SK-N-SH (cell line): ENCODE measurements at regions not wholly inside any gene's neighbourhood (a gene's known extent, or its start where the extent isn't known, plus 50 kb on each side); places are given as distances from the start of the nearest gene placed in this dataset.

ENCODE experiments used
- CTCF ChIA-PET: fragments of 300-600, 350-600 bp; formaldehyde crosslinking; extraction: SDS; loops from one replicate; lab custom pipeline; 2021; lab: Yijun Ruan, JAX
- POLR2A ChIA-PET: fragments of 350-600 bp; sonication (Branson Sonifier 250); formaldehyde crosslinking; extraction: SDS; loops from one replicate; lab custom pipeline; 2020; ENCODE audit warnings: antibody characterized with exemption, inconsistent platforms; lab: Yijun Ruan, JAX
- DNase-seq: peaks from one replicate; pipeline ENCODE4 v3.0.0; 2012
- H2AFZ ChIP-seq: fragments of 200-600 bp; sonication (generic); 2 replicates; pipeline ENCODE4 v1.8.1; 2016; ENCODE audit warnings: antibody characterized with exemption, mild to moderate bottlenecking, low read depth
- H3F3A ChIP-seq: fragments of 200-600 bp; sonication (generic); replicated peaks from 2 replicates; pipeline ENCODE3; 2016; ENCODE audit warnings: antibody characterized with exemption, mild to moderate bottlenecking; ENCODE audit not compliant: insufficient read depth
- H3K27ac ChIP-seq, 2 experiments: fragments of 200-500 bp in 1 of 2; fragments of 200-600 bp in 1 of 2; sonication (Bioruptor generic) in 1 of 2; sonication (generic), shearing (Covaris generic) in 1 of 2; 2 replicates each; pipeline versions ENCODE4 v1.5.1 to v1.6.1; 2014 to 2016; ENCODE audit warnings: low read depth in 2 of 2, inconsistent platforms in 1 of 2, low read length in 1 of 2, mild to moderate bottlenecking in 1 of 2, mixed read lengths in 1 of 2
- H3K27me3 ChIP-seq: fragments of 200-600 bp; sonication (generic), shearing (Covaris generic); 2 replicates; pipeline ENCODE4 v1.6.1; 2016; ENCODE audit warnings: mixed run types; ENCODE audit not compliant: insufficient read depth
- H3K36me3 ChIP-seq, 2 experiments: fragments of 200-500 bp in 1 of 2; fragments of 200-600 bp in 1 of 2; sonication (Bioruptor generic) in 1 of 2; sonication (generic) in 1 of 2; replicated peaks in 1 of 2; 2 replicates each; pipeline versions ENCODE3 to v1.5.1; 2014 to 2016; ENCODE audit warnings: low read length in 1 of 2, mild to moderate bottlenecking in 1 of 2; ENCODE audit not compliant: insufficient read depth in 2 of 2, control insufficient read depth in 1 of 2
- H3K4me1 ChIP-seq, 2 experiments: fragments of 200-500 bp in 1 of 2; fragments of 200-600 bp in 1 of 2; sonication (Bioruptor generic) in 1 of 2; sonication (generic), shearing (Covaris generic) in 1 of 2; 2 replicates each; pipeline versions ENCODE4 v1.5.1 to v1.6.1; 2014 to 2016; ENCODE audit warnings: low read depth in 1 of 2, low read length in 1 of 2, mixed run types in 1 of 2; ENCODE audit not compliant: insufficient read depth in 2 of 2, control insufficient read depth in 1 of 2
- H3K4me2 ChIP-seq: fragments of 200-600 bp; sonication (generic), shearing (Covaris generic); 2 replicates; pipeline ENCODE4 v1.6.1; 2017; ENCODE audit warnings: mixed run types
- H3K4me3 ChIP-seq, 2 experiments: fragments of 200-500 bp in 1 of 2; fragments of 200-600 bp in 1 of 2; sonication (Bioruptor generic) in 1 of 2; sonication (generic), shearing (Covaris generic) in 1 of 2; 2 replicates each; pipeline versions ENCODE4 v1.5.1 to v1.8.1; 2014 to 2016; ENCODE audit warnings: low read depth in 2 of 2, inconsistent platforms in 1 of 2, low read length in 1 of 2, mild to moderate bottlenecking in 1 of 2, mixed read lengths in 1 of 2, moderate library complexity in 1 of 2
- H3K79me2 ChIP-seq: fragments of 200-600 bp; sonication (generic); 2 replicates; pipeline ENCODE4 v1.8.1; 2017; ENCODE audit warnings: mild to moderate bottlenecking; ENCODE audit not compliant: insufficient read depth
- H3K9ac ChIP-seq: fragments of 200-600 bp; sonication (generic); 2 replicates; pipeline ENCODE4 v1.6.1; 2017; ENCODE audit warnings: mixed run types
- H3K9me2 ChIP-seq: fragments of 200-600 bp; sonication (generic); 2 replicates; pipeline ENCODE4 v1.6.1; 2017; ENCODE audit warnings: mixed run types
- H3K9me3 ChIP-seq: fragments of 200-600 bp; sonication (generic); 2 replicates; pipeline ENCODE4 v1.6.1; 2017; ENCODE audit warnings: mixed run types, mild to moderate bottlenecking, moderate library complexity
- H4K20me1 ChIP-seq: fragments of 200-600 bp; sonication (generic); 2 replicates; pipeline ENCODE4 v1.6.1; 2017; ENCODE audit warnings: mild to moderate bottlenecking, mixed run types; ENCODE audit not compliant: insufficient read depth
- EP300 ChIP-seq, 2 experiments: IDR thresholded peaks; 2 replicates each; pipeline versions ENCODE4 v1.4.0 to v1.6.1; 2012; ENCODE audit warnings: borderline replicate concordance in 1 of 2, low read depth in 1 of 2, low read length in 1 of 2
- EZH2phosphoT487 ChIP-seq: fragments of 200-600 bp; sonication (generic); IDR thresholded peaks from 2 replicates; pipeline ENCODE4 v1.6.1; 2017; ENCODE audit warnings: low read depth, mixed run types, mild to moderate bottlenecking, antibody characterized with exemption, moderate library complexity, borderline replicate concordance
- FOSL2 ChIP-seq: IDR thresholded peaks from 2 replicates; pipeline ENCODE4 v1.4.0; 2012; ENCODE audit warnings: low read depth, mild to moderate bottlenecking, moderate library complexity, borderline replicate concordance
- POLR2AphosphoS5 ChIP-seq: IDR thresholded peaks from 2 replicates; pipeline ENCODE4 v1.6.1; 2012; ENCODE audit warnings: low read depth, low read length
- RCOR1 ChIP-seq: fragments of 150-350 bp; IDR thresholded peaks from 2 replicates; pipeline ENCODE4 v1.6.1; 2017; ENCODE audit warnings: antibody characterized with exemption, low read length
- RFX5 ChIP-seq: IDR thresholded peaks from 2 replicates; pipeline ENCODE4 v1.6.1; 2012; ENCODE audit warnings: mild to moderate bottlenecking, improper control_type of control experiment, low read length
- RXRA ChIP-seq: IDR thresholded peaks from 2 replicates; pipeline ENCODE4 v1.4.0; 2012; ENCODE audit warnings: low read depth, mild to moderate bottlenecking, borderline replicate concordance
- SIN3A ChIP-seq: IDR thresholded peaks from 2 replicates; pipeline ENCODE4 v1.6.1; 2012; ENCODE audit warnings: low read depth, mild to moderate bottlenecking, low read length, moderate library complexity, borderline replicate concordance
- SMC3 ChIP-seq: IDR thresholded peaks from 2 replicates; pipeline ENCODE4 v1.6.1; 2012; ENCODE audit warnings: low read depth, low read length, improper control_type of control experiment
- ZBTB33 ChIP-seq: IDR thresholded peaks from 2 replicates; pipeline ENCODE4 v1.4.0; 2012; ENCODE audit warnings: low read depth, borderline replicate concordance
- WGBS: methylation state at CpG from one replicate; pipeline ENCODE4 v1.1.6; 2017; ENCODE audit warnings: low lambda C conversion rate; 5-methylcytosine and 5-hydroxymethylcytosine counted together
- TF ChIP-seq, protein P1 (sequence below): IDR thresholded peaks from 2 replicates; pipeline ENCODE4 v1.6.1; 2012; ENCODE audit warnings: mild to moderate bottlenecking, low read depth, low read length, moderate library complexity

DNA sequence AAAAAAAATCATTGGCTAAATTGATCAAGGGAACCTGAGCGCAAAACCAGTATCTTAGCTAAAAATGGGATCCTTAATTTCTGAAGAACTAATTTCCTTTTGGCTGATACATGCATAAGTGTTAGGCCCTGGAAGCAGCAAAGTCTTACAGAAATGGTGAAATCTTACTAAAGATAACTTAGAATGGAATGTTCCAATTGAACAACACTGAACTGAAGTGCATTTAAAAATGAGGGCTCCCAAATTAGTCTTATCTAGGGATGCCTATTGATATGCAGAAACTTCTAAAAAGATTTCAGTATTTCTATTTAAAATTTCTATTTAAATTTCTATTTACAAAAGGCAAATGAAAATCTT, 120.7 kb upstream of the BANK1 start:
- no peak overlapping the region for H3K27ac ChIP-seq
- H3F3A ChIP-seq, result no peaks in the 10 kb centered on the region
- POLR2A ChIA-PET, result no interaction called here
- no peak overlapping the region for H3K4me2 ChIP-seq
- 0 out of 2 replicates have a peak, but pooled peaks cover 2% of the 10 kb centered on the region for H3K9me2 ChIP-seq
- H3K9ac ChIP-seq, result no peak overlapping the region
- H3K4me1 ChIP-seq, result peaks cover 0 to 3% of the 10 kb centered on the region in 2 experiments; a peak in 2 of 4 replicates
- no peak overlapping the region for H2AFZ ChIP-seq
- no peak for TF ChIP-seq FOSL2
- no peak for TF ChIP-seq RCOR1
- TF ChIP-seq SIN3A, result no peak
- TF ChIP-seq RXRA, result no peak
- TF ChIP-seq POLR2AphosphoS5, result no peak
- TF ChIP-seq, protein P1, sequence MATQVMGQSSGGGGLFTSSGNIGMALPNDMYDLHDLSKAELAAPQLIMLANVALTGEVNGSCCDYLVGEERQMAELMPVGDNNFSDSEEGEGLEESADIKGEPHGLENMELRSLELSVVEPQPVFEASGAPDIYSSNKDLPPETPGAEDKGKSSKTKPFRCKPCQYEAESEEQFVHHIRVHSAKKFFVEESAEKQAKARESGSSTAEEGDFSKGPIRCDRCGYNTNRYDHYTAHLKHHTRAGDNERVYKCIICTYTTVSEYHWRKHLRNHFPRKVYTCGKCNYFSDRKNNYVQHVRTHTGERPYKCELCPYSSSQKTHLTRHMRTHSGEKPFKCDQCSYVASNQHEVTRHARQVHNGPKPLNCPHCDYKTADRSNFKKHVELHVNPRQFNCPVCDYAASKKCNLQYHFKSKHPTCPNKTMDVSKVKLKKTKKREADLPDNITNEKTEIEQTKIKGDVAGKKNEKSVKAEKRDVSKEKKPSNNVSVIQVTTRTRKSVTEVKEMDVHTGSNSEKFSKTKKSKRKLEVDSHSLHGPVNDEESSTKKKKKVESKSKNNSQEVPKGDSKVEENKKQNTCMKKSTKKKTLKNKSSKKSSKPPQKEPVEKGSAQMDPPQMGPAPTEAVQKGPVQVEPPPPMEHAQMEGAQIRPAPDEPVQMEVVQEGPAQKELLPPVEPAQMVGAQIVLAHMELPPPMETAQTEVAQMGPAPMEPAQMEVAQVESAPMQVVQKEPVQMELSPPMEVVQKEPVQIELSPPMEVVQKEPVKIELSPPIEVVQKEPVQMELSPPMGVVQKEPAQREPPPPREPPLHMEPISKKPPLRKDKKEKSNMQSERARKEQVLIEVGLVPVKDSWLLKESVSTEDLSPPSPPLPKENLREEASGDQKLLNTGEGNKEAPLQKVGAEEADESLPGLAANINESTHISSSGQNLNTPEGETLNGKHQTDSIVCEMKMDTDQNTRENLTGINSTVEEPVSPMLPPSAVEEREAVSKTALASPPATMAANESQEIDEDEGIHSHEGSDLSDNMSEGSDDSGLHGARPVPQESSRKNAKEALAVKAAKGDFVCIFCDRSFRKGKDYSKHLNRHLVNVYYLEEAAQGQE, result no peak
- TF ChIP-seq EP300 (IDR thresholded peaks at IDR 0.05; ENCODE audit: borderline replicate concordance in 1 of 2, low read depth in 1 of 2, low read length in 1 of 2), result no peak
- TF ChIP-seq SMC3, result no peak
- TF ChIP-seq RFX5, result no peak
- TF ChIP-seq ZBTB33, result no peak
- no peak for TF ChIP-seq EZH2phosphoT487
- no peaks in the 10 kb centered on the region for H3K79me2 ChIP-seq
- no peak for DNase-seq
- no peaks in the 10 kb centered on the region for H4K20me1 ChIP-seq
- CTCF ChIA-PET, result no interaction called here
- H3K36me3 ChIP-seq, result no peaks in the 10 kb centered on the region
- H3K27me3 ChIP-seq, result no peaks in the 10 kb centered on the region
- no peaks in the 10 kb centered on the region for H3K9me3 ChIP-seq
- WGBS, result 100% methylated on average over 1 of the region's 1 CpG
- H3K4me3 ChIP-seq, result no peak overlapping the region
